ENCODE measurements at regions not wholly inside any gene's neighbourhood (a gene's known extent, or its start where the extent isn't known, plus 50 kb on each side); places are given as distances from the start of the nearest gene placed in this dataset.

DNA sequence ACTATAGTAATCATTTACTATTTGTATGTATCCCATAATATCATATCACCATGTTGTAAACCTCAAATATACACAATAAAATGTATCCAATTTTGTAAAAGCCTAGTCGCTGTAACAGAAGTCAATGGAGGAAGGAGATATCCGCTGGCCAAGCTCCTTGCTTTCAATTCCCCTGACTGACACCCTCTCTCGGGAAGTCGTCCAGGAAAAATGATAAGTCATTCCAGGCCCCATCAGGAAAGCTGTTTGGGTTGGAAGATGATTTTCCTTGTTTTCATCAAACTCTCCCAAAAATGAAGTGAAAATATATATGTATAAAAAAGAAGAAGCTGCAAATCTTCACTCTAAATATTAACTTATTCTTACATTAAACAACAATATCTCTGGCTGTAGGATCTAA, 52.2 kb upstream of the GABRB2 start:
- FAIRE-seq = no peak

More for the DNA sequence above, 52.2 kb upstream of the GABRB2 start:
- DNase-seq (ENCODE audit: low read depth, low spot score) (no peak), ATAC-seq (no peak)
- Histone ChIP-seq H3K9ac (ENCODE audit: control insufficient read depth, insufficient read depth, low read length) (no peak overlapping the region), H2AFZ (ENCODE audit: control insufficient read depth, low read depth, low read length) (no peak overlapping the region), H4K20me1 (ENCODE audit: control insufficient read depth, insufficient read depth) (no peaks in the 10 kb centered on the region), H3K27ac (ENCODE audit: control insufficient read depth, insufficient read depth) (no peak overlapping the region), H3K4me3 (no peak overlapping the region), H3K4me2 (ENCODE audit: control insufficient read depth, insufficient read depth) (no peak overlapping the region), H3K9me3 (replicated peaks; ENCODE audit: control insufficient read depth, insufficient read depth, low read length) (no peaks in the 10 kb centered on the region), H3K27me3 (replicated peaks in 1 of 2; ENCODE audit: control insufficient read depth in 2 of 2, insufficient read depth in 2 of 2, low read length in 1 of 2) (no peaks in the 10 kb centered on the region), H3K36me3 (ENCODE audit: control insufficient read depth in 2 of 2, insufficient read depth in 2 of 2, low read length in 1 of 2) (no peaks in the 10 kb centered on the region), H3K79me2 (ENCODE audit: control insufficient read depth, insufficient read depth, low read length) (no peaks in the 10 kb centered on the region), H3K4me1 (ENCODE audit: control insufficient read depth, insufficient read depth, low read length) (no peaks in the 10 kb centered on the region)
- intact Hi-C loops (cut with micrococcal nuclease; ENCODE audit: unreplicated experiment) (no loop called here), in situ Hi-C loops (cut with MboI) (no loop called here)
- RAD21 ChIA-PET (ENCODE audit: unreplicated experiment) = no interaction called here
- WGBS (ENCODE audit: insufficient coverage, insufficient replicate concordance, low lambda C conversion rate, missing lambda C conversion rate) = 53% methylated on average over 4 of the region's 4 CpGs
- TF ChIP-seq MEF2B (IDR thresholded peaks at IDR 0.05; ENCODE audit: partially characterized antibody, poor library complexity, severe bottlenecking) = no peak
- no peak for TF ChIP-seq SMAD1 (IDR thresholded peaks at IDR 0.05; ENCODE audit: low read depth, partially characterized antibody)
- no peak for TF ChIP-seq SMARCA5 (IDR thresholded peaks at IDR 0.05)
- TF ChIP-seq BRCA1 (IDR thresholded peaks at IDR 0.05; ENCODE audit: low read depth, low read length) = no peak
- no peak for TF ChIP-seq BMI1 (IDR thresholded peaks at IDR 0.05; ENCODE audit: borderline replicate concordance)
- SMC1A ChIA-PET (ENCODE audit: uncharacterized antibody, unreplicated experiment) = no interaction called here
- CTCF ChIA-PET = interaction anchor here (0.6 to 1.2 kb wide), 3 partner anchors 14 to 851 kb away, joined by 3 read pairs; no protein-coding TSS in a partner anchor
- BruUV-seq (replicated peaks) = no TSS peak
- POLR2A ChIA-PET = no interaction called here
